K562 (cell line): ENCODE measurements at regions not wholly inside any gene's neighbourhood (a gene's known extent, or its start where the extent isn't known, plus 50 kb on each side); places are given as distances from the start of the nearest gene placed in this dataset.
A peak's percentile ranks its signal among the peaks of the same experiment; 100 is the strongest.

Source experiments
- ATAC-seq: fragments of 200-7000 bp; cut with Tn5 transposase; 3 replicates; pipeline ENCODE4 v1.9.1; 2020; ENCODE audit warnings: moderate library complexity
- BruUV-seq: library from RNA; stranded (reverse); fragments of 400-500 nt; replicated peaks from 2 replicates; lab custom pipeline; 2021; lab: Mats Ljungman, UMichigan
- CTCF ChIA-PET: fragments of 300-600 bp; formaldehyde crosslinking; extraction: SDS; loops from one replicate; lab custom pipeline; 2021; ENCODE audit warnings: low intra/inter-chr PET ratio; lab: Yijun Ruan, JAX
- POLR2A ChIA-PET: fragments of 300-600, 350-650 bp; sonication (Branson Sonifier 250); formaldehyde crosslinking; extraction: SDS; loops from one replicate; lab custom pipeline; 2021; ENCODE audit warnings: antibody characterized with exemption, inconsistent platforms; lab: Yijun Ruan, JAX
- DNase-seq, 4 experiments: peaks; one replicate each; pipeline versions ENCODE4 v3.0.0 to v3.0.0-alpha.2; 2011 to 2018; ENCODE audit warnings: low spot score in 3 of 4, mixed read lengths in 3 of 4; ENCODE audit errors: extremely low read depth in 1 of 4
- FAIRE-seq: peaks from 2 replicates; lab custom pipeline; 2011; peaks lifted over from hg19 to GRCh38; lab: Jason Lieb, UNC
- H2AFZ ChIP-seq: 2 replicates; pipeline ENCODE4 v1.6.0; 2011; ENCODE audit warnings: low read depth, low read length, control low read depth, inconsistent platforms
- H3K27ac ChIP-seq: fragments of 200-600 bp; 3 replicates; pipeline ENCODE4 v1.8.0; 2011; ENCODE audit warnings: low read depth, mild to moderate bottlenecking, control low read depth, inconsistent platforms, low read length, moderate library complexity, mixed read lengths; ENCODE audit errors: extremely low read depth
- H3K27me3 ChIP-seq, 2 experiments: fragments of 300-600 bp in 1 of 2; 2 replicates in 1 of 2; 3 replicates in 1 of 2; pipeline versions ENCODE4 v1.6.0 to v1.8.0; 2011; ENCODE audit warnings: inconsistent platforms in 2 of 2, low read length in 2 of 2, mild to moderate bottlenecking in 1 of 2, mixed read lengths in 1 of 2, moderate library complexity in 1 of 2; ENCODE audit not compliant: control insufficient read depth in 2 of 2, insufficient read depth in 2 of 2
- H3K36me3 ChIP-seq: fragments of 300-600 bp; 3 replicates; pipeline ENCODE4 v1.8.0; 2011; ENCODE audit warnings: mild to moderate bottlenecking, low read length, inconsistent platforms; ENCODE audit not compliant: control insufficient read depth, insufficient read depth
- H3K4me1 ChIP-seq, 2 experiments: fragments of 200-600 bp in 1 of 2; replicated peaks in 1 of 2; 2 replicates in 1 of 2; 3 replicates in 1 of 2; pipeline versions ENCODE4 v1.5.1 to v1.8.0; 2011; ENCODE audit warnings: inconsistent platforms in 2 of 2, low read length in 2 of 2, mild to moderate bottlenecking in 1 of 2, mixed read lengths in 1 of 2, moderate library complexity in 1 of 2; ENCODE audit not compliant: control insufficient read depth in 2 of 2, insufficient read depth in 2 of 2
- H3K4me2 ChIP-seq: 2 replicates; pipeline ENCODE4 v1.6.1; 2011; ENCODE audit warnings: low read length, control low read depth, inconsistent platforms, mixed read lengths; ENCODE audit not compliant: insufficient read depth
- H3K4me3 ChIP-seq: fragments of 200-600 bp; sonication (generic), shearing (Covaris generic); 2 replicates; pipeline ENCODE4 v1.5.1; 2016; ENCODE audit warnings: control low read depth, inconsistent platforms
- H3K79me2 ChIP-seq: fragments of 200-600 bp; 3 replicates; pipeline ENCODE4 v1.8.0; 2011; ENCODE audit warnings: low read length, inconsistent platforms; ENCODE audit not compliant: control insufficient read depth, insufficient read depth
- H3K9ac ChIP-seq, 2 experiments: 2 replicates each; pipeline versions ENCODE4 v1.6.0 to v1.6.1; 2011; ENCODE audit warnings: low read depth in 2 of 2, low read length in 2 of 2, control low read depth in 1 of 2, inconsistent platforms in 1 of 2, mild to moderate bottlenecking in 1 of 2, mixed read lengths in 1 of 2; ENCODE audit not compliant: insufficient read depth in 1 of 2
- H3K9me1 ChIP-seq: one replicate; pipeline ENCODE4 v1.6.0; 2011; ENCODE audit warnings: inconsistent platforms, mild to moderate bottlenecking, low read length, moderate library complexity; ENCODE audit not compliant: control insufficient read depth, insufficient read depth
- H3K9me3 ChIP-seq: replicated peaks from 2 replicates; pipeline ENCODE4 v1.5.1; 2011; ENCODE audit warnings: low read depth, low read length, inconsistent platforms; ENCODE audit not compliant: control insufficient read depth, insufficient read depth
- H4K20me1 ChIP-seq: replicated peaks from 2 replicates; pipeline ENCODE4 v1.6.1; 2011; ENCODE audit warnings: low read length, inconsistent platforms, mixed read lengths; ENCODE audit not compliant: control insufficient read depth, insufficient read depth
- CBX5 ChIP-seq: IDR thresholded peaks from 2 replicates; pipeline ENCODE4 v1.6.1; 2014; ENCODE audit warnings: low read depth, borderline replicate concordance
- EZH2 ChIP-seq: IDR thresholded peaks from 2 replicates; pipeline ENCODE4 v1.6.1; 2012; ENCODE audit warnings: low read depth, mild to moderate bottlenecking, inconsistent platforms, low read length, borderline replicate concordance
- HMGN3 ChIP-seq: IDR thresholded peaks from 2 replicates; pipeline ENCODE4 v1.6.1; 2011; ENCODE audit warnings: borderline replicate concordance, low read depth, mild to moderate bottlenecking, mixed read lengths, low read length; ENCODE audit not compliant: insufficient read length; ENCODE audit errors: extremely low read depth
- KAT2B ChIP-seq: IDR thresholded peaks from one replicate; pipeline ENCODE4 v1.6.1; 2012; ENCODE audit warnings: low read depth, mild to moderate bottlenecking, control low read depth, inconsistent platforms, low read length, moderate library complexity
- KDM4B ChIP-seq, 2 experiments: fragments of 450-650 bp in 1 of 2; sonication (generic) in 1 of 2; IDR thresholded peaks; 2 replicates each; pipeline ENCODE4 v1.6.1; 2016 to 2017; ENCODE audit warnings: borderline replicate concordance in 2 of 2, antibody characterized with exemption in 1 of 2, low read depth in 1 of 2, mild to moderate bottlenecking in 1 of 2
- PRPF4 ChIP-seq: fragments of 200-400 bp; formaldehyde crosslinking; IDR thresholded peaks from one replicate; pipeline ENCODE4 v1.6.1; 2017; ENCODE audit warnings: low read length, low read depth, mild to moderate bottlenecking; ENCODE audit not compliant: insufficient read depth, poor library complexity, severe bottlenecking
- RBM25 ChIP-seq: fragments of 200-400 bp; formaldehyde crosslinking; IDR thresholded peaks from 2 replicates; pipeline ENCODE4 v1.6.1; 2018; ENCODE audit warnings: low read length, low read depth, moderate library complexity; ENCODE audit not compliant: severe bottlenecking
- SREBF1 ChIP-seq: fragments of 150-350 bp; IDR thresholded peaks from 2 replicates; pipeline ENCODE4 v1.6.1; 2014; ENCODE audit warnings: antibody characterized with exemption, low read depth, low read length, borderline replicate concordance
- ZNF146 ChIP-seq: IDR thresholded peaks from one replicate; pipeline ENCODE4 v1.6.1; 2018; ENCODE audit warnings: missing compliant biosample characterization; ENCODE audit not compliant: unreplicated experiment
- ZNF184 ChIP-seq: sonication (generic); formaldehyde crosslinking; IDR thresholded peaks from 2 replicates; pipeline ENCODE4 v1.5.0; 2020; ENCODE audit warnings: missing genetic modification reagents
- ZNF764 ChIP-seq: fragments of 250-450 bp; sonication (Bioruptor Pico); IDR thresholded peaks from 2 replicates; pipeline ENCODE4 v1.4.0; 2020; ENCODE audit warnings: low read depth, mild to moderate bottlenecking, moderate library complexity
- WGBS: fragments of 100-300 bp; shearing (Covaris generic); methylation state at CpG from one replicate; pipeline ENCODE4 v1.1.6; 2016; ENCODE audit warnings: low coverage, mixed read lengths; ENCODE audit not compliant: insufficient coverage; ENCODE audit errors: missing lambda C conversion rate; 5-methylcytosine and 5-hydroxymethylcytosine counted together
- in situ Hi-C: fragments of 300-500 bp; cut with MboI; formaldehyde crosslinking; loops from 4 replicates; pipeline ENCODE4 v1.15.0; 2018; ENCODE audit warnings: inconsistent platforms, mixed read lengths
- intact Hi-C: fragments of 100-400 bp; cut with micrococcal nuclease; formaldehyde crosslinking; loops from 2 replicates; pipeline ENCODE4 v1.14.2; 2022
- TF ChIP-seq, protein P1 (sequence below): fragments of 450-650 bp; formaldehyde crosslinking; IDR thresholded peaks from 2 replicates; pipeline ENCODE4 v1.4.0; 2020; ENCODE audit warnings: mild to moderate bottlenecking, moderate library complexity
- TF ChIP-seq, protein P2 (sequence below): fragments of 250-450 bp; sonication (Bioruptor Pico); IDR thresholded peaks from 2 replicates; pipeline ENCODE4 v1.6.1; 2021; ENCODE audit warnings: mild to moderate bottlenecking

DNA sequence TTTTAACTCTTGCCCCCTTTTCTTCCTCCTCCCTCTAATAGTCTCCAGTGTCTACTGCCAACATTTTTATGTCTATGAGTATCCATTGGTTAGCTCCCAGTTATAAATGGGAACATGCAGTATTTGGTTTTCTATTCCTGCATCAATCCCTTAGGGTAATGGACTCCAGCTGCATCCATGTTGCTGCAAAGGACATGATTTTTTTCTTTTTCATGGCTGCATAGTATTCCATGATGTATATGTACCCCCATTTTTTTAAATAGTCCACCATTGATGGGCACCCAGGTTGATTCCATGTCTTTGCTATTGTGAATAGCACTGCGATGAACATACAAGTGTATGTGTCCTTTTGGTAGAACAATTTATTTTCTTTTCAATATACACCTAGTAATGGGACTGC is 993.7 kb downstream of the EFNA5 start:
- ATAC-seq (no peak), DNase-seq (no peak)
- in situ Hi-C loops = no loop called here
- CTCF ChIA-PET = no interaction called here
- Histone ChIP-seq H3K9ac (no peak overlapping the region), H3K27ac (no peak overlapping the region)
- 0% methylated on average over 1 of the region's 1 CpG for WGBS
- no peak for TF ChIP-seq EZH2
- peak; percentile 67 for TF ChIP-seq ZNF146
- peak; percentile 42 for TF ChIP-seq RBM25
- TF ChIP-seq, all 486 proteins: peak for 2
- Histone ChIP-seq H3K4me3 (no peak overlapping the region), H2AFZ (no peak overlapping the region), H3K79me2 (no peaks in the 10 kb centered on the region), H3K4me1 (no peaks in the 10 kb centered on the region), H3K36me3 (no peaks in the 10 kb centered on the region), H3K9me3 (no peaks in the 10 kb centered on the region), H4K20me1 (no peaks in the 10 kb centered on the region), H3K27me3 (no peaks in the 10 kb centered on the region), H3K4me2 (no peak overlapping the region), H3K9me1 (no peaks in the 10 kb centered on the region)
- BruUV-seq = no TSS peak
- POLR2A ChIA-PET = no interaction called here
- FAIRE-seq = no peak
- intact Hi-C loops = no loop called here

DNA sequence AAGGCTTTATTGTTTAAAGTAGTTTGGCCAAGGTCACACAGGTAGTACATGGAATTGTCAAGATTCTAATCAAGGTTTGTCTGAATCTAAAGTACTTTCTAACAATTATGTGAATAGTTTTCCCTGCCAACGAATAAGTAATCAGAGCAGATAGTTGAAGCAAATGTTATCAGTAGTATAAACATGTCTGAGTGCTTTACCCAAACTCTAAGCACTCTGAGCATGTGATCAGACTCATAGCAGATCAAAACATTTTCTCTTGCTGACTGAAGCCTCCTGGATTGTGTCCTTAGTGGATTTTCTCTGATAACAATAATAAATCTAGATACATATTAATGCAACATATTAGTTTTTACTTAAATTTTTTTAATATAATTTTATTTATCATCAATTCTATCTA is 995.0 kb downstream of the EFNA5 start:
- in situ Hi-C loops (no loop called here), intact Hi-C loops (no loop called here)
- Histone ChIP-seq H4K20me1 (no peaks in the 10 kb centered on the region), H3K9me3 (no peaks in the 10 kb centered on the region), H3K79me2 (no peaks in the 10 kb centered on the region), H3K9ac (no peak overlapping the region), H3K9me1 (no peaks in the 10 kb centered on the region), H3K27me3 (no peaks in the 10 kb centered on the region), H2AFZ (no peak overlapping the region), H3K4me2 (no peak overlapping the region), H3K27ac (no peak overlapping the region), H3K4me3 (no peak overlapping the region), H3K4me1 (no peaks in the 10 kb centered on the region), H3K36me3 (no peaks in the 10 kb centered on the region)
- no TSS peak for BruUV-seq
- no peak for FAIRE-seq
- ChIA-PET CTCF (no interaction called here), POLR2A (no interaction called here)
- TF ChIP-seq ZNF764 (CRISPR knock-in tag) (no peak), PRPF4 (no peak), KDM4B (IDR thresholded peaks at IDR 0.05; ENCODE audit: borderline replicate concordance in 2 of 2, low read depth in 1 of 2) (no peak), CBX5 (no peak), HMGN3 (no peak), ZNF184 (CRISPR knock-in tag) (no peak), KAT2B (no peak), SREBF1 (no peak)
- TF ChIP-seq, protein P1, sequence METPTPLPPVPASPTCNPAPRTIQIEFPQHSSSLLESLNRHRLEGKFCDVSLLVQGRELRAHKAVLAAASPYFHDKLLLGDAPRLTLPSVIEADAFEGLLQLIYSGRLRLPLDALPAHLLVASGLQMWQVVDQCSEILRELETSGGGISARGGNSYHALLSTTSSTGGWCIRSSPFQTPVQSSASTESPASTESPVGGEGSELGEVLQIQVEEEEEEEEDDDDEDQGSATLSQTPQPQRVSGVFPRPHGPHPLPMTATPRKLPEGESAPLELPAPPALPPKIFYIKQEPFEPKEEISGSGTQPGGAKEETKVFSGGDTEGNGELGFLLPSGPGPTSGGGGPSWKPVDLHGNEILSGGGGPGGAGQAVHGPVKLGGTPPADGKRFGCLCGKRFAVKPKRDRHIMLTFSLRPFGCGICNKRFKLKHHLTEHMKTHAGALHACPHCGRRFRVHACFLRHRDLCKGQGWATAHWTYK (CRISPR knock-in tag) = no peak
- TF ChIP-seq, protein P2, sequence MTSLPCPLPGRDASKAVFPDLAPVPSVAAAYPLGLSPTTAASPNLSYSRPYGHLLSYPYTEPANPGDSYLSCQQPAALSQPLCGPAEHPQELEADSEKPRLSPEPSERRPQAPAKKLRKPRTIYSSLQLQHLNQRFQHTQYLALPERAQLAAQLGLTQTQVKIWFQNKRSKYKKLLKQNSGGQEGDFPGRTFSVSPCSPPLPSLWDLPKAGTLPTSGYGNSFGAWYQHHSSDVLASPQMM (CRISPR knock-in tag) = no peak
- no peak for DNase-seq
- no peak for ATAC-seq
- WGBS = 0% methylated on average over 1 of the region's 1 CpG
